H9 (cell line): ENCODE measurements at regions not wholly inside any gene's neighbourhood (a gene's known extent, or its start where the extent isn't known, plus 50 kb on each side); places are given as distances from the start of the nearest gene placed in this dataset.

Experiments used
- DNase-seq: peaks from one replicate; pipeline ENCODE4 v3.0.0-alpha.2; 2017
- H2AFZ ChIP-seq: one replicate; pipeline ENCODE4 v1.6.1; 2013; ENCODE audit warnings: mild to moderate bottlenecking, low read length, control low read depth, moderate library complexity
- H2AK5ac ChIP-seq: 2 replicates; pipeline ENCODE4 v1.6.1; 2013; ENCODE audit warnings: low read length, control low read depth, mixed read lengths; ENCODE audit not compliant: insufficient read length
- H2BK120ac ChIP-seq: one replicate; pipeline ENCODE4 v1.6.1; 2013; ENCODE audit warnings: low read depth, mild to moderate bottlenecking, low read length, control low read depth, inconsistent platforms; ENCODE audit not compliant: poor library complexity, severe bottlenecking
- H2BK12ac ChIP-seq: 2 replicates; pipeline ENCODE4 v1.6.1; 2013; ENCODE audit warnings: low read length, control low read depth, mixed read lengths, low read depth; ENCODE audit not compliant: insufficient read length
- H2BK15ac ChIP-seq: 2 replicates; pipeline ENCODE4 v1.6.1; 2013; ENCODE audit warnings: low read depth, low read length, control low read depth
- H2BK20ac ChIP-seq: one replicate; pipeline ENCODE4 v1.6.1; 2013; ENCODE audit warnings: low read depth, mild to moderate bottlenecking, low read length, control low read depth, inconsistent platforms; ENCODE audit not compliant: poor library complexity, severe bottlenecking
- H2BK5ac ChIP-seq: 2 replicates; pipeline ENCODE4 v1.6.1; 2013; ENCODE audit warnings: low read length, control low read depth, mixed read lengths; ENCODE audit not compliant: insufficient read length
- H3K14ac ChIP-seq: 2 replicates; pipeline ENCODE4 v1.6.1; 2013; ENCODE audit warnings: low read length, control low read depth; ENCODE audit not compliant: insufficient read depth
- H3K18ac ChIP-seq: 2 replicates; pipeline ENCODE4 v1.6.1; 2013; ENCODE audit warnings: low read depth, mild to moderate bottlenecking, mixed read lengths, low read length, control low read depth; ENCODE audit not compliant: insufficient read length
- H3K23ac ChIP-seq: 2 replicates; pipeline ENCODE4 v1.6.1; 2013; ENCODE audit warnings: low read length, control low read depth, mixed read lengths, low read depth; ENCODE audit not compliant: insufficient read length
- H3K23me2 ChIP-seq: 2 replicates; pipeline ENCODE4 v1.6.1; 2013; ENCODE audit warnings: low read depth, mild to moderate bottlenecking, mixed read lengths, low read length, control low read depth; ENCODE audit not compliant: insufficient read length, poor library complexity, severe bottlenecking
- H3K27ac ChIP-seq: 2 replicates; pipeline ENCODE4 v1.5.1; 2013; ENCODE audit warnings: low read length, control low read depth, mixed read lengths, low read depth; ENCODE audit not compliant: insufficient read length
- H3K27me3 ChIP-seq: 2 replicates; pipeline ENCODE4 v1.6.1; 2013; ENCODE audit warnings: low read length, control low read depth, inconsistent platforms; ENCODE audit not compliant: insufficient read depth
- H3K4ac ChIP-seq: 2 replicates; pipeline ENCODE4 v1.6.1; 2013; ENCODE audit warnings: low read depth, mild to moderate bottlenecking, control low read depth, inconsistent platforms, low read length, moderate library complexity
- H3K4me1 ChIP-seq: 2 replicates; pipeline ENCODE4 v1.6.1; 2013; ENCODE audit warnings: low read length, control low read depth, inconsistent platforms; ENCODE audit not compliant: insufficient read depth
- H3K4me2 ChIP-seq: 2 replicates; pipeline ENCODE4 v1.6.1; 2013; ENCODE audit warnings: low read length, control low read depth, mixed read lengths; ENCODE audit not compliant: insufficient read length, insufficient read depth
- H3K56ac ChIP-seq: 2 replicates; pipeline ENCODE4 v1.6.1; 2013; ENCODE audit warnings: low read depth, mild to moderate bottlenecking, mixed read lengths, low read length, control low read depth; ENCODE audit not compliant: insufficient read length
- H3K79me1 ChIP-seq: 2 replicates; pipeline ENCODE4 v1.6.1; 2013; ENCODE audit warnings: low read depth, mild to moderate bottlenecking, moderate library complexity, low read length, control low read depth, inconsistent platforms; ENCODE audit not compliant: insufficient read depth, poor library complexity, severe bottlenecking
- H3K79me2 ChIP-seq: 2 replicates; pipeline ENCODE4 v1.6.1; 2013; ENCODE audit warnings: low read length, control low read depth, inconsistent platforms; ENCODE audit not compliant: insufficient read depth
- H3K9ac ChIP-seq: 2 replicates; pipeline ENCODE4 v1.6.1; 2013; ENCODE audit warnings: low read length, control low read depth, mixed read lengths; ENCODE audit not compliant: insufficient read length; ENCODE audit errors: extremely low read depth
- H3K9me3 ChIP-seq: one replicate; pipeline ENCODE4 v1.6.1; 2013; ENCODE audit warnings: low read depth, low read length, inconsistent platforms; ENCODE audit not compliant: control insufficient read depth
- H3T11ph ChIP-seq: one replicate; pipeline ENCODE4 v1.6.1; 2013; ENCODE audit warnings: mild to moderate bottlenecking, low read length, control low read depth, inconsistent platforms
- H4K20me1 ChIP-seq: one replicate; pipeline ENCODE4 v1.6.1; 2013; ENCODE audit not compliant: control insufficient read depth, insufficient read length, insufficient read depth
- H4K5ac ChIP-seq: 2 replicates; pipeline ENCODE4 v1.6.1; 2013; ENCODE audit warnings: low read depth, mild to moderate bottlenecking, mixed read lengths, low read length, control low read depth; ENCODE audit not compliant: insufficient read length
- H4K8ac ChIP-seq: replicated peaks from 2 replicates; pipeline ENCODE4 v1.6.1; 2013; ENCODE audit warnings: low read length, control low read depth, mixed read lengths, low read depth; ENCODE audit not compliant: insufficient read length
- H4K91ac ChIP-seq: 2 replicates; pipeline ENCODE4 v1.6.1; 2013; ENCODE audit warnings: low read depth, mild to moderate bottlenecking, moderate library complexity, mixed read lengths, low read length, control low read depth; ENCODE audit not compliant: insufficient read length
- H3K27ac Mint-ChIP-seq, 3 experiments: 2 replicates in 2 of 3; 3 replicates in 1 of 3; pipeline ENCODE4 v1.8.0; 2020 to 2021; ENCODE audit warnings: mixed read lengths in 3 of 3, mild to moderate bottlenecking in 1 of 3, moderate library complexity in 1 of 3
- H3K27me3 Mint-ChIP-seq: 2 replicates; pipeline ENCODE4 v1.8.0; 2021; ENCODE audit warnings: low read depth, mild to moderate bottlenecking, moderate library complexity, mixed read lengths
- H3K36me3 Mint-ChIP-seq, 3 experiments: 2 replicates in 2 of 3; 3 replicates in 1 of 3; pipeline ENCODE4 v1.8.0; 2020 to 2021; ENCODE audit warnings: low read depth in 3 of 3, mixed read lengths in 3 of 3; ENCODE audit not compliant: insufficient read depth in 1 of 3
- H3K4me1 Mint-ChIP-seq, 2 experiments: 2 replicates each; pipeline ENCODE4 v1.8.0; 2020; ENCODE audit warnings: mixed read lengths in 2 of 2
- H3K4me3 Mint-ChIP-seq, 2 experiments: 2 replicates in 1 of 2; 3 replicates in 1 of 2; pipeline ENCODE4 v1.8.0; 2020 to 2021; ENCODE audit warnings: mild to moderate bottlenecking in 2 of 2, mixed read lengths in 2 of 2, moderate library complexity in 1 of 2
- H3K9me3 Mint-ChIP-seq, 2 experiments: 2 replicates in 1 of 2; 3 replicates in 1 of 2; pipeline ENCODE4 v1.8.0; 2020; ENCODE audit warnings: mild to moderate bottlenecking in 2 of 2, mixed read lengths in 2 of 2, moderate library complexity in 1 of 2
- WGBS: extraction: QIAGEN DNeasy Blood & Tissue Kit; methylation state at CpG from one replicate; pipeline ENCODE4 v1.1.7; 2013; ENCODE audit warnings: missing lambda C conversion rate, low lambda C conversion rate, mixed read lengths; ENCODE audit not compliant: insufficient read length; ENCODE audit errors: extremely low coverage; 5-methylcytosine and 5-hydroxymethylcytosine counted together
- TF ChIP-seq, protein P1 (sequence below): fragments of 200-600 bp; sonication (generic); conservative IDR thresholded peaks from 3 replicates; pipeline ENCODE4 v1.8.0; 2021; ENCODE audit warnings: antibody characterized with exemption, mild to moderate bottlenecking

- no peak overlapping the region for H4K8ac ChIP-seq
- H3K23ac ChIP-seq, result no peak overlapping the region
- H3K27ac Mint-ChIP-seq, result no peak overlapping the region
- H3K14ac ChIP-seq, result no peak overlapping the region
- H3K56ac ChIP-seq, result no peak overlapping the region
- TF ChIP-seq, protein P1, sequence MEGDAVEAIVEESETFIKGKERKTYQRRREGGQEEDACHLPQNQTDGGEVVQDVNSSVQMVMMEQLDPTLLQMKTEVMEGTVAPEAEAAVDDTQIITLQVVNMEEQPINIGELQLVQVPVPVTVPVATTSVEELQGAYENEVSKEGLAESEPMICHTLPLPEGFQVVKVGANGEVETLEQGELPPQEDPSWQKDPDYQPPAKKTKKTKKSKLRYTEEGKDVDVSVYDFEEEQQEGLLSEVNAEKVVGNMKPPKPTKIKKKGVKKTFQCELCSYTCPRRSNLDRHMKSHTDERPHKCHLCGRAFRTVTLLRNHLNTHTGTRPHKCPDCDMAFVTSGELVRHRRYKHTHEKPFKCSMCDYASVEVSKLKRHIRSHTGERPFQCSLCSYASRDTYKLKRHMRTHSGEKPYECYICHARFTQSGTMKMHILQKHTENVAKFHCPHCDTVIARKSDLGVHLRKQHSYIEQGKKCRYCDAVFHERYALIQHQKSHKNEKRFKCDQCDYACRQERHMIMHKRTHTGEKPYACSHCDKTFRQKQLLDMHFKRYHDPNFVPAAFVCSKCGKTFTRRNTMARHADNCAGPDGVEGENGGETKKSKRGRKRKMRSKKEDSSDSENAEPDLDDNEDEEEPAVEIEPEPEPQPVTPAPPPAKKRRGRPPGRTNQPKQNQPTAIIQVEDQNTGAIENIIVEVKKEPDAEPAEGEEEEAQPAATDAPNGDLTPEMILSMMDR, result no peak
- H2BK120ac ChIP-seq, result no peak overlapping the region
- no peaks in the 10 kb centered on the region for H3K4me1 ChIP-seq
- no peaks in the 10 kb centered on the region for H4K20me1 ChIP-seq
- no peak overlapping the region for H2BK12ac ChIP-seq
- no peak overlapping the region for H2BK20ac ChIP-seq
- H4K5ac ChIP-seq, result no peak overlapping the region
- peaks cover 9 to 10% of the 10 kb centered on the region in 2 experiments; a peak in 4 of 5 replicates for H3K9me3 Mint-ChIP-seq
- DNase-seq, result peak; percentile 20
- H2AK5ac ChIP-seq, result no peak overlapping the region
- H3K4ac ChIP-seq, result no peak overlapping the region
- H3K9ac ChIP-seq, result no peak overlapping the region
- H3K18ac ChIP-seq, result no peak overlapping the region
- H3K79me1 ChIP-seq, result no peaks in the 10 kb centered on the region
- no peak overlapping the region for H3K4me3 Mint-ChIP-seq
- H2BK5ac ChIP-seq, result no peak overlapping the region
- no peak overlapping the region for H3K27ac ChIP-seq
- H2AFZ ChIP-seq, result no peak overlapping the region
- H3K27me3 ChIP-seq, result no peaks in the 10 kb centered on the region
- H3K23me2 ChIP-seq, result no peaks in the 10 kb centered on the region
- H3T11ph ChIP-seq, result no peak overlapping the region
- H2BK15ac ChIP-seq, result no peak overlapping the region
- peaks cover 0 to 10% (median 0%) of the 10 kb centered on the region in 3 experiments; a peak in 2 of 7 replicates for H3K36me3 Mint-ChIP-seq
- no peak overlapping the region for H3K4me2 ChIP-seq
- no peaks in the 10 kb centered on the region for H3K79me2 ChIP-seq
- H4K91ac ChIP-seq, result no peak overlapping the region
- H3K9me3 ChIP-seq, result no peaks in the 10 kb centered on the region
- peaks cover 7 to 20% of the 10 kb centered on the region in 2 experiments for H3K4me1 Mint-ChIP-seq
- WGBS, result no CpG with 5 or more reads among the region's 5 CpGs
- H3K27me3 Mint-ChIP-seq, result no peaks in the 10 kb centered on the region; the same call in 1 of the 2 replicates
Measured at GRCh38 chr14:101182476-101182875, 279.0 kb upstream of the RTL1 start.
